K562 (cell line): ENCODE measurements at regions not wholly inside any gene's neighbourhood (a gene's known extent, or its start where the extent isn't known, plus 50 kb on each side); places are given as distances from the start of the nearest gene placed in this dataset.

Experiments
- ATAC-seq: fragments of 200-7000 bp; cut with Tn5 transposase; 3 replicates; pipeline ENCODE4 v1.9.1; 2020; ENCODE audit warnings: moderate library complexity
- BruUV-seq: library from RNA; stranded (reverse); fragments of 400-500 nt; replicated peaks from 2 replicates; lab custom pipeline; 2021; lab: Mats Ljungman, UMichigan
- CTCF ChIA-PET: fragments of 300-600 bp; formaldehyde crosslinking; extraction: SDS; loops from one replicate; lab custom pipeline; 2021; ENCODE audit warnings: low intra/inter-chr PET ratio; lab: Yijun Ruan, JAX
- POLR2A ChIA-PET: fragments of 300-600, 350-650 bp; sonication (Branson Sonifier 250); formaldehyde crosslinking; extraction: SDS; loops from one replicate; lab custom pipeline; 2021; ENCODE audit warnings: antibody characterized with exemption, inconsistent platforms; lab: Yijun Ruan, JAX
- DNase-seq, 4 experiments: peaks; one replicate each; pipeline versions ENCODE4 v3.0.0 to v3.0.0-alpha.2; 2011 to 2018; ENCODE audit warnings: low spot score in 3 of 4, mixed read lengths in 3 of 4; ENCODE audit errors: extremely low read depth in 1 of 4
- FAIRE-seq: peaks from 2 replicates; lab custom pipeline; 2011; peaks lifted over from hg19 to GRCh38; lab: Jason Lieb, UNC
- H2AFZ ChIP-seq: 2 replicates; pipeline ENCODE4 v1.6.0; 2011; ENCODE audit warnings: low read depth, low read length, control low read depth, inconsistent platforms
- H3K27ac ChIP-seq: fragments of 200-600 bp; 3 replicates; pipeline ENCODE4 v1.8.0; 2011; ENCODE audit warnings: low read depth, mild to moderate bottlenecking, control low read depth, inconsistent platforms, low read length, moderate library complexity, mixed read lengths; ENCODE audit errors: extremely low read depth
- H3K27me3 ChIP-seq, 2 experiments: fragments of 300-600 bp in 1 of 2; 2 replicates in 1 of 2; 3 replicates in 1 of 2; pipeline versions ENCODE4 v1.6.0 to v1.8.0; 2011; ENCODE audit warnings: inconsistent platforms in 2 of 2, low read length in 2 of 2, mild to moderate bottlenecking in 1 of 2, mixed read lengths in 1 of 2, moderate library complexity in 1 of 2; ENCODE audit not compliant: control insufficient read depth in 2 of 2, insufficient read depth in 2 of 2
- H3K36me3 ChIP-seq: fragments of 300-600 bp; 3 replicates; pipeline ENCODE4 v1.8.0; 2011; ENCODE audit warnings: mild to moderate bottlenecking, low read length, inconsistent platforms; ENCODE audit not compliant: control insufficient read depth, insufficient read depth
- H3K4me1 ChIP-seq, 2 experiments: fragments of 200-600 bp in 1 of 2; replicated peaks in 1 of 2; 2 replicates in 1 of 2; 3 replicates in 1 of 2; pipeline versions ENCODE4 v1.5.1 to v1.8.0; 2011; ENCODE audit warnings: inconsistent platforms in 2 of 2, low read length in 2 of 2, mild to moderate bottlenecking in 1 of 2, mixed read lengths in 1 of 2, moderate library complexity in 1 of 2; ENCODE audit not compliant: control insufficient read depth in 2 of 2, insufficient read depth in 2 of 2
- H3K4me2 ChIP-seq: 2 replicates; pipeline ENCODE4 v1.6.1; 2011; ENCODE audit warnings: low read length, control low read depth, inconsistent platforms, mixed read lengths; ENCODE audit not compliant: insufficient read depth
- H3K4me3 ChIP-seq: fragments of 200-600 bp; sonication (generic), shearing (Covaris generic); 2 replicates; pipeline ENCODE4 v1.5.1; 2016; ENCODE audit warnings: control low read depth, inconsistent platforms
- H3K79me2 ChIP-seq: fragments of 200-600 bp; 3 replicates; pipeline ENCODE4 v1.8.0; 2011; ENCODE audit warnings: low read length, inconsistent platforms; ENCODE audit not compliant: control insufficient read depth, insufficient read depth
- H3K9ac ChIP-seq, 2 experiments: 2 replicates each; pipeline versions ENCODE4 v1.6.0 to v1.6.1; 2011; ENCODE audit warnings: low read depth in 2 of 2, low read length in 2 of 2, control low read depth in 1 of 2, inconsistent platforms in 1 of 2, mild to moderate bottlenecking in 1 of 2, mixed read lengths in 1 of 2; ENCODE audit not compliant: insufficient read depth in 1 of 2
- H3K9me1 ChIP-seq: one replicate; pipeline ENCODE4 v1.6.0; 2011; ENCODE audit warnings: inconsistent platforms, mild to moderate bottlenecking, low read length, moderate library complexity; ENCODE audit not compliant: control insufficient read depth, insufficient read depth
- H3K9me3 ChIP-seq: replicated peaks from 2 replicates; pipeline ENCODE4 v1.5.1; 2011; ENCODE audit warnings: low read depth, low read length, inconsistent platforms; ENCODE audit not compliant: control insufficient read depth, insufficient read depth
- H4K20me1 ChIP-seq: replicated peaks from 2 replicates; pipeline ENCODE4 v1.6.1; 2011; ENCODE audit warnings: low read length, inconsistent platforms, mixed read lengths; ENCODE audit not compliant: control insufficient read depth, insufficient read depth
- COPS2 ChIP-seq: fragments of 450-650 bp; conservative IDR thresholded peaks from 2 replicates; pipeline ENCODE4 v1.6.1; 2016; ENCODE audit warnings: mild to moderate bottlenecking, moderate library complexity
- ELF2 ChIP-seq: fragments of 250-450 bp; sonication (Bioruptor Pico); IDR thresholded peaks from 2 replicates; pipeline ENCODE4 v1.5.0; 2021; ENCODE audit warnings: mild to moderate bottlenecking
- HNRNPL ChIP-seq: fragments of 200-400 bp; formaldehyde crosslinking; IDR thresholded peaks from 2 replicates; pipeline ENCODE4 v1.6.1; 2017; ENCODE audit warnings: low read depth, mild to moderate bottlenecking, low read length
- IFI16 ChIP-seq: fragments of 250-450 bp; sonication (Bioruptor Pico); IDR thresholded peaks from 2 replicates; pipeline ENCODE4 v2.1.2; 2022; ENCODE audit warnings: mild to moderate bottlenecking, inconsistent platforms
- KAT2B ChIP-seq: IDR thresholded peaks from one replicate; pipeline ENCODE4 v1.6.1; 2012; ENCODE audit warnings: low read depth, mild to moderate bottlenecking, control low read depth, inconsistent platforms, low read length, moderate library complexity
- KDM1A ChIP-seq, 2 experiments: fragments of 450-650 bp; IDR thresholded peaks; 2 replicates each; pipeline ENCODE4 v1.6.1; 2016; ENCODE audit warnings: mild to moderate bottlenecking in 2 of 2
- MAFG ChIP-seq: fragments of 450-650 bp; conservative IDR thresholded peaks from 2 replicates; pipeline ENCODE4 v1.6.1; 2016; ENCODE audit warnings: missing genetic modification characterization, missing compliant biosample characterization
- MECOM ChIP-seq: fragments of 250-450 bp; sonication (Bioruptor Pico); IDR thresholded peaks from 2 replicates; pipeline ENCODE4 v1.8.0; 2022; ENCODE audit warnings: inconsistent platforms
- RBM15 ChIP-seq: fragments of 200-400 bp; formaldehyde crosslinking; IDR thresholded peaks from 2 replicates; pipeline ENCODE4 v1.6.1; 2018; ENCODE audit warnings: mild to moderate bottlenecking, low read length, moderate library complexity; ENCODE audit not compliant: insufficient read depth
- SAP30 ChIP-seq: fragments of 200-600 bp; sonication (generic); IDR thresholded peaks from 2 replicates; pipeline ENCODE4 v1.6.1; 2012; ENCODE audit warnings: borderline replicate concordance, low read depth, mild to moderate bottlenecking, moderate library complexity, low read length, control low read depth, inconsistent platforms; ENCODE audit not compliant: insufficient read depth, poor library complexity, severe bottlenecking
- SMAD3 ChIP-seq: fragments of 450-650 bp; formaldehyde crosslinking; conservative IDR thresholded peaks from 2 replicates; pipeline ENCODE4 v1.4.0; 2020; ENCODE audit warnings: mild to moderate bottlenecking
- SOX6 ChIP-seq: fragments of 450-650 bp; IDR thresholded peaks from 2 replicates; pipeline ENCODE4 v1.6.1; 2014; ENCODE audit warnings: mild to moderate bottlenecking
- TEAD1 ChIP-seq, 2 experiments: fragments of 450-650 bp in 1 of 2; sonication (generic) in 1 of 2; formaldehyde crosslinking; IDR thresholded peaks; 2 replicates each; pipeline versions ENCODE4 v1.4.0 to v1.8.0; 2020 to 2022; ENCODE audit warnings: mild to moderate bottlenecking in 2 of 2, missing genetic modification reagents in 1 of 2
- THRA ChIP-seq: fragments of 450-650 bp; IDR thresholded peaks from 2 replicates; pipeline ENCODE4 v1.6.1; 2017; ENCODE audit warnings: mild to moderate bottlenecking, moderate library complexity
- ZNF197 ChIP-seq: fragments of 200-800 bp; sonication (Bioruptor generic); IDR thresholded peaks from 2 replicates; pipeline ENCODE4 v1.6.1; 2016; ENCODE audit warnings: low read depth, missing genetic modification characterization, missing compliant biosample characterization
- WGBS: fragments of 100-300 bp; shearing (Covaris generic); methylation state at CpG from one replicate; pipeline ENCODE4 v1.1.6; 2016; ENCODE audit warnings: low coverage, mixed read lengths; ENCODE audit not compliant: insufficient coverage; ENCODE audit errors: missing lambda C conversion rate; 5-methylcytosine and 5-hydroxymethylcytosine counted together
- in situ Hi-C: fragments of 300-500 bp; cut with MboI; formaldehyde crosslinking; loops from 4 replicates; pipeline ENCODE4 v1.15.0; 2018; ENCODE audit warnings: inconsistent platforms, mixed read lengths
- intact Hi-C: fragments of 100-400 bp; cut with micrococcal nuclease; formaldehyde crosslinking; loops from 2 replicates; pipeline ENCODE4 v1.14.2; 2022
- TF ChIP-seq, protein P1 (sequence below), 2 experiments: fragments of 200-800 bp in 1 of 2; sonication (Bioruptor generic) in 1 of 2; sonication (generic) in 1 of 2; formaldehyde crosslinking in 1 of 2; IDR thresholded peaks in 1 of 2; conservative IDR thresholded peaks in 1 of 2; 2 replicates each; pipeline versions ENCODE4 v1.5.0 to v1.6.1; 2016 to 2020; ENCODE audit warnings: missing compliant biosample characterization in 1 of 2, missing genetic modification characterization in 1 of 2, missing genetic modification reagents in 1 of 2

GRCh38 chr13:71096421-71096820 lies 770.6 kb downstream of the DACH1 start:
- DNase-seq (no peak), ATAC-seq (no peak), FAIRE-seq (no peak)
- Histone ChIP-seq H3K27ac (no peak overlapping the region), H3K4me2 (no peak overlapping the region), H3K27me3 (no peaks in the 10 kb centered on the region), H3K36me3 (no peaks in the 10 kb centered on the region), H3K9ac (no peak overlapping the region), H4K20me1 (no peaks in the 10 kb centered on the region), H3K9me3 (no peaks in the 10 kb centered on the region), H3K79me2 (no peaks in the 10 kb centered on the region), H2AFZ (no peak overlapping the region), H3K4me3 (no peak overlapping the region), H3K9me1 (no peaks in the 10 kb centered on the region), H3K4me1 (no peaks in the 10 kb centered on the region)
- intact Hi-C loops, result no loop called here
- in situ Hi-C loops, result no loop called here
- BruUV-seq, result no TSS peak
- WGBS, result 0% methylated on average over 1 of the region's 1 CpG
- CTCF ChIA-PET, result no interaction called here
- POLR2A ChIA-PET, result no interaction called here
- TF ChIP-seq HNRNPL (no peak), MAFG (tag) (no peak), THRA (no peak), TEAD1 (CRISPR knock-in tag; IDR thresholded peaks at IDR 0.05) (no peak), RBM15 (no peak), KDM1A (IDR thresholded peaks at IDR 0.05) (no peak)

GRCh38 chr13:71090990-71091389 lies 776.0 kb downstream of the DACH1 start:
- WGBS, result 5% methylated on average over 2 of the region's 2 CpGs
- Histone ChIP-seq H3K36me3 (no peaks in the 10 kb centered on the region), H3K4me2 (no peak overlapping the region), H3K27ac (no peak overlapping the region), H4K20me1 (no peaks in the 10 kb centered on the region), H2AFZ (no peak overlapping the region), H3K9me3 (no peaks in the 10 kb centered on the region), H3K79me2 (no peaks in the 10 kb centered on the region), H3K9me1 (no peaks in the 10 kb centered on the region), H3K27me3 (no peaks in the 10 kb centered on the region), H3K4me3 (no peak overlapping the region), H3K9ac (no peak overlapping the region), H3K4me1 (no peaks in the 10 kb centered on the region)
- in situ Hi-C loops, result no loop called here
- CTCF ChIA-PET, result no interaction called here
- DNase-seq, result no peak
- POLR2A ChIA-PET, result no interaction called here
- no peak for ATAC-seq
- intact Hi-C loops, result no loop called here
- BruUV-seq, result no TSS peak
- no peak for FAIRE-seq
- TF ChIP-seq SMAD3 (CRISPR knock-in tag) (no peak), COPS2 (no peak), KAT2B (no peak), ZNF197 (CRISPR knock-in tag) (no peak), SOX6 (no peak), SAP30 (no peak), ELF2 (CRISPR knock-in tag) (no peak), MECOM (no peak), IFI16 (CRISPR knock-in tag) (no peak)
- TF ChIP-seq, protein P1, sequence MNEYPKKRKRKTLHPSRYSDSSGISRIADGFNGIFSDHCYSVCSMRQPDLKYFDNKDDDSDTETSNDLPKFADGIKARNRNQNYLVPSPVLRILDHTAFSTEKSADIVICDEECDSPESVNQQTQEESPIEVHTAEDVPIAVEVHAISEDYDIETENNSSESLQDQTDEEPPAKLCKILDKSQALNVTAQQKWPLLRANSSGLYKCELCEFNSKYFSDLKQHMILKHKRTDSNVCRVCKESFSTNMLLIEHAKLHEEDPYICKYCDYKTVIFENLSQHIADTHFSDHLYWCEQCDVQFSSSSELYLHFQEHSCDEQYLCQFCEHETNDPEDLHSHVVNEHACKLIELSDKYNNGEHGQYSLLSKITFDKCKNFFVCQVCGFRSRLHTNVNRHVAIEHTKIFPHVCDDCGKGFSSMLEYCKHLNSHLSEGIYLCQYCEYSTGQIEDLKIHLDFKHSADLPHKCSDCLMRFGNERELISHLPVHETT (CRISPR knock-in tag; conservative IDR thresholded peaks at IDR 0.05 in 1 of 2, IDR thresholded peaks at IDR 0.05 in 1 of 2), result no peak
